ENCODE measurements at regions not wholly inside any gene's neighbourhood (a gene's known extent, or its start where the extent isn't known, plus 50 kb on each side); places are given as distances from the start of the nearest gene placed in this dataset.
"Not testable (repeated sequence)": the region's sequence is repeated elsewhere in the genome, so short reads cannot be mapped to it uniquely, and the experiment has no call there.

DNA sequence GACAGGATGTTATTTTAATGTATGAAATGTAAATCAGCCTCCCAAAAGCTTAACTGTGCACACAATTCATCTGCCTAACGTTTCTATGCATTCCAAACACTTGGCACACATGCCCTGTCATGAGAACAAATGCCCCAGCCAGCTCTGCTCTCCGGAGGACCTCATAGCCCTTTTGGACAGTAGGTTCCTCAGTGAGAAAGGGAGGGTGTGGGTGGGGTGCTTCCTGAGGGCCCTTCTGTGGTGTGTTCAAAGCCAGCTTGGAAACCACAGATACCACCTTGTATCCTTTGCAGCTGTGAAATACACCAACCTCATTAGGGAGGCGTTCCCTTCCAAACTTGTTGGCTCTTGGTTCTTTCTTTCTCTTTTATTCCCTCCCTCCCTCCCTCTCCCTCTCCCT lies 102.2 kb upstream of the ASB18 start:
- no peak overlapping the region for H3K27ac ChIP-seq (ENCODE audit: low read depth in 2 of 2, low read length in 1 of 2)
- WGBS, 2 donors: 13 to 15% methylated on average over 3 of the region's 3 CpGs
- H3K36me3 ChIP-seq (ENCODE audit: control insufficient read depth in 2 of 2, insufficient read depth in 2 of 2, low read length in 1 of 2): no peaks in the 10 kb centered on the region
- no peak overlapping the region for H3K4me3 ChIP-seq (ENCODE audit: low read depth in 1 of 2, low read length in 2 of 2)
- peaks cover 0 to 2% of the 10 kb centered on the region in 2 donors for H3K4me1 ChIP-seq (ENCODE audit: control insufficient read depth in 2 of 2, insufficient read depth in 2 of 2, low read length in 1 of 2)
- no peaks in the 10 kb centered on the region for H3K9me3 ChIP-seq (ENCODE audit: control insufficient read depth in 2 of 2, insufficient read depth in 1 of 2, low read depth in 1 of 2, low read length in 1 of 2)
- H3K27me3 ChIP-seq (ENCODE audit: control insufficient read depth in 1 of 2, insufficient read depth in 2 of 2, low read length in 2 of 2): no peaks in the 10 kb centered on the region

DNA sequence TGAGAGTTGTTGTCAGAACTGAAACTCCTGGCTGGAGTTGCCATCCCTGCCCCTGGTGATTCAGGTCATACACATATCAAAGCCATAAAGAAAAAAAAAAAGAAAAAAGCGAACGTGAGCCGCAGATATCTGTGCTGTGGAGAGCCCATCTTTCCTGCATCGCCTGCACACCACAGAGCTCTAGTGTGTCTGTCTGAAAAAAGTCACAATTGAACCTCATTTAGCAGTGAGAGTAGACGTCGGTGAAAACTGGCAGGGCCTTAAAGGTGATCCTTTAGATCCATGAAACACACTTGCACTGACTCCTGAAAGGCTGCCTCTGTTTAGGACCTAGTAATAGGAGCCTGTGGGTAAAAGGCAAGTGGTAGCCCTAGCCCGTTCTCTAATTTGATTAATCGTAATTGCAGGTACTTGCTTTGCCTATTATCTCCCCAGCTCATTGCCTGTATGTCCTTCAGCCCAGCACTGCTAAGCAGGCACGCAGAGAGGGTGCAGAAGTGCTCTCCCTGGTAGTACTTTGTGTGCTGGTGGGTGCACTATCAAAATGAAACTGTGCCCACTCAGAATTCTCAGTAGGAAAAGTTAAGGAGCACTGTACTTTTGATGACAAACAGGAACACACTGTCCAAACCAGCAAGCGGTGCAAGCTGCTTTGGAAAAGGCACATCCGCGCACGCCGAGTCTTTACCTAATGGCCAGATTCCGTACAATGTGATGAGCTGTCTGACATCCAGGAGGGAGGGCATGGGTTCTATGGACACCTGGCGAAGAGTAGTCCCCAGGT lies 103.5 kb upstream of the ASB18 start:
- H3K27ac ChIP-seq (ENCODE audit: low read depth in 2 of 2, low read length in 1 of 2): no peak overlapping the region
- H3K27me3 ChIP-seq (ENCODE audit: control insufficient read depth in 1 of 2, insufficient read depth in 2 of 2, low read length in 2 of 2): no peaks in the 10 kb centered on the region
- WGBS, 2 donors: 92 to 94% methylated on average over 16 of the region's 16 CpGs
- H3K9me3 ChIP-seq (ENCODE audit: control insufficient read depth in 2 of 2, insufficient read depth in 1 of 2, low read depth in 1 of 2, low read length in 1 of 2): no peaks in the 10 kb centered on the region
- no peaks in the 10 kb centered on the region for H3K36me3 ChIP-seq (ENCODE audit: control insufficient read depth in 2 of 2, insufficient read depth in 2 of 2, low read length in 1 of 2)
- H3K4me1 ChIP-seq (ENCODE audit: control insufficient read depth in 2 of 2, insufficient read depth in 2 of 2, low read length in 1 of 2): peaks cover 0 to 2% of the 10 kb centered on the region in 2 donors
- H3K4me3 ChIP-seq (ENCODE audit: low read depth in 1 of 2, low read length in 2 of 2): no peak overlapping the region

DNA sequence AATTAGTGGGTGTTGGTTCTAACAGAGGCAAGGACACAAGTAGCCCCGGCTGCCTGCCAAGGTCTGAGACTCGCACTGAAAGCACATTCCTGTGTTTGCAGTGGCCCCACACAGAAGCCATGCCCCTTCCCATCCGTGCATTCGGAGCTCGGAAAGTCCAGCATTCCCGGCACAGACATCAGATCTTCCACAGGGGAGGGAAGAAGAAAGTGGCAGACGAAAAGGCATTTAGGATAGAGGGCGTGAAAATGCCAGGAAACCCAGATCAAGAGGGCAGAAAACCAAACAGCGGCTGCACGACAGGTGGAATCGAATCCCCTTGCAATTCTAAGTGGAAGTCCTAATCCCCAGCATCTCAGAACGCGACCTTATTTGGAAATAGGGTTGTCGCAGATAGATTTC lies 105.5 kb upstream of the ASB18 start:
- peaks cover 0 to 2% of the 10 kb centered on the region in 2 donors for H3K4me1 ChIP-seq (ENCODE audit: control insufficient read depth in 2 of 2, insufficient read depth in 2 of 2, low read length in 1 of 2)
- H3K27ac ChIP-seq (ENCODE audit: low read depth in 2 of 2, low read length in 1 of 2): no peak overlapping the region
- H3K27me3 ChIP-seq (ENCODE audit: control insufficient read depth in 1 of 2, insufficient read depth in 2 of 2, low read length in 2 of 2): no peaks in the 10 kb centered on the region
- WGBS, 2 donors: 48 to 55% methylated on average over 14 of the region's 14 CpGs
- H3K9me3 ChIP-seq (ENCODE audit: control insufficient read depth in 2 of 2, insufficient read depth in 1 of 2, low read depth in 1 of 2, low read length in 1 of 2): no peaks in the 10 kb centered on the region
- no peaks in the 10 kb centered on the region for H3K36me3 ChIP-seq (ENCODE audit: control insufficient read depth in 2 of 2, insufficient read depth in 2 of 2, low read length in 1 of 2)
- no peak overlapping the region for H3K4me3 ChIP-seq (ENCODE audit: low read depth in 1 of 2, low read length in 2 of 2)

DNA sequence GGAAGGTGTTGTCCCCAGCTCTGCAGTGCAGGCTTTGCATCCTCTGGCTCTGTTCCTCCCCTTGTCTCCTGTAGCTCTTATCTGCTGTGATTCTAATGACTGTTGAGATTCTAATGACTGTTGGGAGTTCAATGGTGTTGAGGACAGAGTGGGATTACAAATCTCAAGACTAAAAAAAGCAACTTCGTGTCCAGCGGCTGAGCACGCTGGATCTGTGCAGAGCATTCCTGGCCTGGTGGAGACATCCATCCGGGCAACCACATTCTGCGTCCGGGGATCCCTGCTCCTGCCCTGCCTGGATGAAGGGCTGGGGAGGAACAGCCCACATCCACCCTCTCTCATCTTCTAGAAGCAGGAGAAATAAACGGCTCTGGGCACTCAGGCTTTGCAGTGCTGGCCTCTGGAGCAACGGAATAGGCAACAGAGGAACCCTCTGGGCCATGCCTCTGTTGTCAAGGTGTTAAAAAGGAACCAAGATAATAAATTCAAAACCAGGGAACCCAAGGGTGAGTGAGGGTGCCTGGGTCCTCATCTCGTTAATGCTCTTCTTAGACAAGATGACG lies 106.7 kb upstream of the ASB18 start:
- Histone ChIP-seq H3K36me3 (ENCODE audit: control insufficient read depth in 2 of 2, insufficient read depth in 2 of 2, low read length in 1 of 2) (no peaks in the 10 kb centered on the region), H3K27ac (ENCODE audit: low read depth in 2 of 2, low read length in 1 of 2) (no peak overlapping the region), H3K4me1 (ENCODE audit: control insufficient read depth in 2 of 2, insufficient read depth in 2 of 2, low read length in 1 of 2) (peaks cover 0 to 2% of the 10 kb centered on the region in 2 donors), H3K9me3 (ENCODE audit: control insufficient read depth in 2 of 2, insufficient read depth in 1 of 2, low read depth in 1 of 2, low read length in 1 of 2) (no peaks in the 10 kb centered on the region), H3K4me3 (ENCODE audit: low read depth in 1 of 2, low read length in 2 of 2) (no peak overlapping the region), H3K27me3 (ENCODE audit: control insufficient read depth in 1 of 2, insufficient read depth in 2 of 2, low read length in 2 of 2) (no peaks in the 10 kb centered on the region)
- 85 to 89% methylated on average over 10 of the region's 10 CpGs for WGBS, 2 donors

DNA sequence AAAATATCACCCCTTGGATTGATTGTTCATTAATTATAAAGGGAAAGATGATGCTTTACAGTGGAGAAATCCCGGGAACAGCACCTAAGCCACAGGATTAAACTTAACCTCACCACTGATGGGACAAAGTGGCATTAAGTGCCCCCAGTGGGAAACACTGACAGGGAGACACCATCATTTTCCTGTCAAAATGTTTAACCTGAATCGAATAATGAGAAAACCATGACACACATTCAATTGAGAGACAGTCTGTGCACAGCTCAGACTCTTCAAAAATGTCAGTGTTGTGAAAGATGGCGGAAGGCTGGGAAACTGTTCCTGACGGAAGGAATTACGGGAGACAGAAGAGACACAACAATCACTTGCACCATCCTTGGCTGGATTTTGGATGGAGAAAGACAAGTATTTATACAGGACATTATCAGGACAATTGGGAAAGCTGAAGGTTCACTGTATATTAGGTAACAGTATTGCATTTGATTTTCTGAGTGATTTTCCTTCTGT lies 111.8 kb upstream of the ASB18 start:
- Histone ChIP-seq H3K4me1 (ENCODE audit: control insufficient read depth in 2 of 2, insufficient read depth in 2 of 2, low read length in 1 of 2) (no peaks in the 10 kb centered on the region), H3K27ac (ENCODE audit: low read depth in 2 of 2, low read length in 1 of 2) (no peak overlapping the region), H3K9me3 (ENCODE audit: control insufficient read depth in 2 of 2, insufficient read depth in 1 of 2, low read depth in 1 of 2, low read length in 1 of 2) (no peaks in the 10 kb centered on the region), H3K4me3 (ENCODE audit: low read depth in 1 of 2, low read length in 2 of 2) (no peak overlapping the region), H3K27me3 (ENCODE audit: control insufficient read depth in 1 of 2, insufficient read depth in 2 of 2, low read length in 2 of 2) (no peaks in the 10 kb centered on the region), H3K36me3 (ENCODE audit: control insufficient read depth in 2 of 2, insufficient read depth in 2 of 2, low read length in 1 of 2) (no peaks in the 10 kb centered on the region)
- WGBS, 2 donors: 85 to 88% methylated on average over 5 of the region's 5 CpGs

DNA sequence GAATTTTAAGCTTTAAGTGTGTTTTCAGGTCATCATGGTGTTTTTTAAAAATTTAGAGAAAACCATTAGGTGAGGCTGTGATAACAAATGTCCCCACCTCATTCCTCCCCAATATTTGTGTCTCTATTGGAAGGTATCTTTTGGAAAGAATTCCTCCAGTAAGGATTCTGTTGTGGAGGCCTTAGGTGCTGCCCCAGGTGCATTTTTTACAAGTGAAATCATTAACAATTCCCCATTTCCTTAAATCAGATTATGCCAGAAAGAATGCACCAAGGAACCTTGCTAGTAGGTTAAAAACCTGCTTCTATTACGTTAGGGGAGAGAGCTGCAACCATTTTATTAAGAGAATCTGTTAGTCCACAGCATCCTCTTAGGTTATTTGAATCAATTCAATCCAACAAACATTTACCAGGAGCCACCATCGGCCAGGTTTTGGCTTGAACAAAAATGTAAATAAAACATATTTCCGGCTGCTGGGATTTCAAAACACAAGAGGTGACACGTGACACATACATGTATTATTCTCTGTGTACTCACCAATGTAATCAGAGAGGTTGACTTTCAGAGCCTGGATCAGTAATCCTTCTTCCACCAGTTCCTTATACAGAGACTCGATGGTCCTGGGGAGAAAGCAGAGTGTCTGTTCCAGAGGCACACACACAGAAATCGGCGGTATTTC lies 112.5 kb upstream of the ASB18 start:
- WGBS, 2 donors: 68 to 74% methylated on average over 7 of the region's 7 CpGs
- Histone ChIP-seq H3K27me3 (ENCODE audit: control insufficient read depth in 1 of 2, insufficient read depth in 2 of 2, low read length in 2 of 2) (no peaks in the 10 kb centered on the region), H3K36me3 (ENCODE audit: control insufficient read depth in 2 of 2, insufficient read depth in 2 of 2, low read length in 1 of 2) (no peaks in the 10 kb centered on the region), H3K4me3 (ENCODE audit: low read depth in 1 of 2, low read length in 2 of 2) (no peak overlapping the region), H3K27ac (ENCODE audit: low read depth in 2 of 2, low read length in 1 of 2) (no peak overlapping the region), H3K9me3 (ENCODE audit: control insufficient read depth in 2 of 2, insufficient read depth in 1 of 2, low read depth in 1 of 2, low read length in 1 of 2) (no peaks in the 10 kb centered on the region), H3K4me1 (ENCODE audit: control insufficient read depth in 2 of 2, insufficient read depth in 2 of 2, low read length in 1 of 2) (no peaks in the 10 kb centered on the region)

DNA sequence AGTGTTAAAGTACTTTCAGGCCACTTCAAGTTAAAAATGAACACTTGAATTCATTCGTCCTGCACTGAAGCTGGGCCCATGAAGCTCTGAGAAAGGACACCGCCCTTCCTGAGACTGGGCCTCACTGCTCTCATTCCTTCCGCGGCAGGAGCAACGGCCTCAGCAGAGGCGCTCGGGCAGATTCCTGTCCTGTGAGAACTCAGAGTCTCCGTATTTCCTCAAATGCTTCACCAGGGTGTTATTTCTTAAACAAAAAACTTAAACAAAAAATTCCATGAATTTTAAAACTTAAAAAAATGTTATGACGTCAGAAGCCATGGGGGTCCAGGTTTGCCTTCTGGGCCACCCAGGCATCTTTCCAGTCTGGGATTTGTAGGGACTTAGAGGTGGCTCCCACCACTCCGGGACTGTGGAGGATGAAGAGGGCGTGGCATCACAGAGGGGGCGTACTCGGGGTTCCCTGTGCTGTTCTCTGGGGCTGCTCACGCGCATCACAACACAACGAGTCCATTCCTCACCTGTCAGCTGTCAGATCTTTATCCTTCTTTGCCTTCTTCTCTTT lies 115.9 kb upstream of the ASB18 start:
- no peak overlapping the region for H3K27ac ChIP-seq (ENCODE audit: low read depth in 2 of 2, low read length in 1 of 2)
- no peaks in the 10 kb centered on the region for H3K36me3 ChIP-seq (ENCODE audit: control insufficient read depth in 2 of 2, insufficient read depth in 2 of 2, low read length in 1 of 2)
- no peaks in the 10 kb centered on the region for H3K4me1 ChIP-seq (ENCODE audit: control insufficient read depth in 2 of 2, insufficient read depth in 2 of 2, low read length in 1 of 2)
- no peaks in the 10 kb centered on the region for H3K9me3 ChIP-seq (ENCODE audit: control insufficient read depth in 2 of 2, insufficient read depth in 1 of 2, low read depth in 1 of 2, low read length in 1 of 2)
- no peaks in the 10 kb centered on the region for H3K27me3 ChIP-seq (ENCODE audit: control insufficient read depth in 1 of 2, insufficient read depth in 2 of 2, low read length in 2 of 2)
- no peak overlapping the region for H3K4me3 ChIP-seq (ENCODE audit: low read depth in 1 of 2, low read length in 2 of 2)
- WGBS, 2 donors: 89 to 92% methylated on average over 16 of the region's 16 CpGs

DNA sequence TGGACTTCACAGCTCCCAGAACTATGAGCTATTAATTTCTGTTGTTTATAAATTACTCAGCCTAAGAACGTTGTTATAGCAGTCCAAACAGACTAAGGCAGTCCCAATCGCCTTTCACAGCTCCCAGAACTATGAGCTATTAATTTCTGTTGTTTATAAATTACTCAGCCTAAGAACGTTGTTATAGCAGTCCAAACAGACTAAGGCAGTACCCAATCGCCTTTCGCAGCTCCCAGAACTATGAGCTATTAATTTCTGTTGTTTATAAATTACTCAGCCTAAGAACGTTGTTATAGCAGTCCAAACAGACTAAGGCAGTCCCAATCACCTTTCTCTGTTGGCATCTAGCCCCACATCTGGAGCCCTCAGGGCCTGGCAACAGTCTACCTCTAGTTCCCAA lies 117.0 kb upstream of the ASB18 start:
- H3K9me3 ChIP-seq (ENCODE audit: control insufficient read depth in 2 of 2, insufficient read depth in 1 of 2, low read depth in 1 of 2, low read length in 1 of 2); H3K27me3 ChIP-seq (ENCODE audit: control insufficient read depth in 1 of 2, insufficient read depth in 2 of 2, low read length in 2 of 2); H3K27ac ChIP-seq (ENCODE audit: low read depth in 2 of 2, low read length in 1 of 2); H3K4me1 ChIP-seq (ENCODE audit: control insufficient read depth in 2 of 2, insufficient read depth in 2 of 2, low read length in 1 of 2); H3K4me3 ChIP-seq (ENCODE audit: low read depth in 1 of 2, low read length in 2 of 2); H3K36me3 ChIP-seq (ENCODE audit: control insufficient read depth in 2 of 2, insufficient read depth in 2 of 2, low read length in 1 of 2): not testable (repeated sequence)
- 48 to 53% methylated on average over 6 of the region's 6 CpGs for WGBS, 2 donors

DNA sequence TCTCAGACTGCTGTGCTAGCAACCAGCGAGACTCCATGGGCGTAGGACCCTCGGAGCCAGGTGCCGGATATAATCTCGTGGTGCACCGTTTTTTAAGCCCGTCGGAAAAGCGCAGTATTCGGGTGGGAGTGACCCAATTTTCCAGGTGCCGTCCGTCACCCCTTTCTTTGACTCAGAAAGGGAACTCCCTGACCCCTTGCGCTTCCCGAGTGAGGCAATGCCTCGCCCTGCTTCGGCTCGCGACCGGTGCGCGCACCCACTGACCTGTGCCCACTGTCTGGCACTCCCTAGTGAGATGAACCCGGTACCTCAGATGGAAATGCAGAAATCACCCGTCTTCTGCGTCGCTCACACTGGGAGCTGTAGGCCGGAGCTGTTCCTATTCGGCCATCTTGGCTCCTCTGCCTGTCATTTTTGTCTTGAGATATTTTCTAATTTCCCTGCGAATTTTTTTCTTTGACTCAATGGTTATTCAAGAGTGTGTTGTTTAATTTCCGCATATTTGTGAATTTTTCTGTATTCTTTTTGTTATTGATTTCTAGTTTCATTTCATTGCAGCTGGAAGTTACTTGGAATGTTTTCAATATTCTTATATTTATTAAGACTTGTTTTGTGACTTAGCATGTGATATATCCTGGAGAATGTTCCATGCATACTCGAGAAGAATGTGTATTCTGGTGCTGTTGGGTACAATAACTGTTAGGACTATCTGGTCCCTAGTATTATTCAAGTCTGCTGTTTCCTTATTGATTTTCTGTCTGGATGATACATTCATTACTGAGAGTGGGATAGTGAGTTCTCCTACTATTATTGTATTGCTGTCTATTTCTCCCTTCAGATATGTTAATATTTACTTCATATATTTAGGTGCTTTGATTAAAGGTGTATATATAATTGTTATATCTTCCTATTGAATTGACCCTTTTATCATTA lies 125.3 kb upstream of the ASB18 start:
- not testable (repeated sequence) for H3K4me3 ChIP-seq (ENCODE audit: low read depth in 1 of 2, low read length in 2 of 2); H3K4me1 ChIP-seq (ENCODE audit: control insufficient read depth in 2 of 2, insufficient read depth in 2 of 2, low read length in 1 of 2); H3K9me3 ChIP-seq (ENCODE audit: control insufficient read depth in 2 of 2, insufficient read depth in 1 of 2, low read depth in 1 of 2, low read length in 1 of 2); H3K27ac ChIP-seq (ENCODE audit: low read depth in 2 of 2, low read length in 1 of 2); H3K36me3 ChIP-seq (ENCODE audit: control insufficient read depth in 2 of 2, insufficient read depth in 2 of 2, low read length in 1 of 2); H3K27me3 ChIP-seq (ENCODE audit: control insufficient read depth in 1 of 2, insufficient read depth in 2 of 2, low read length in 2 of 2)
- WGBS, 2 donors: 91 to 94% methylated on average over 18 to 30 of the region's 30 CpGs
